GM10266 (cell line): ENCODE measurements at regions not wholly inside any gene's neighbourhood (a gene's known extent, or its start where the extent isn't known, plus 50 kb on each side); places are given as distances from the start of the nearest gene placed in this dataset.

ENCODE experiments used
- DNase-seq: peaks from one replicate; pipeline ENCODE4 v3.0.0; 2012; ENCODE audit errors: extremely low spot score
- TF ChIP-seq, protein P1 (sequence below): IDR thresholded peaks from 2 replicates; pipeline ENCODE4 v1.5.1; 2012; ENCODE audit warnings: mild to moderate bottlenecking, low read depth; ENCODE audit not compliant: control insufficient read depth, insufficient read depth; ENCODE audit errors: missing control alignments

DNA sequence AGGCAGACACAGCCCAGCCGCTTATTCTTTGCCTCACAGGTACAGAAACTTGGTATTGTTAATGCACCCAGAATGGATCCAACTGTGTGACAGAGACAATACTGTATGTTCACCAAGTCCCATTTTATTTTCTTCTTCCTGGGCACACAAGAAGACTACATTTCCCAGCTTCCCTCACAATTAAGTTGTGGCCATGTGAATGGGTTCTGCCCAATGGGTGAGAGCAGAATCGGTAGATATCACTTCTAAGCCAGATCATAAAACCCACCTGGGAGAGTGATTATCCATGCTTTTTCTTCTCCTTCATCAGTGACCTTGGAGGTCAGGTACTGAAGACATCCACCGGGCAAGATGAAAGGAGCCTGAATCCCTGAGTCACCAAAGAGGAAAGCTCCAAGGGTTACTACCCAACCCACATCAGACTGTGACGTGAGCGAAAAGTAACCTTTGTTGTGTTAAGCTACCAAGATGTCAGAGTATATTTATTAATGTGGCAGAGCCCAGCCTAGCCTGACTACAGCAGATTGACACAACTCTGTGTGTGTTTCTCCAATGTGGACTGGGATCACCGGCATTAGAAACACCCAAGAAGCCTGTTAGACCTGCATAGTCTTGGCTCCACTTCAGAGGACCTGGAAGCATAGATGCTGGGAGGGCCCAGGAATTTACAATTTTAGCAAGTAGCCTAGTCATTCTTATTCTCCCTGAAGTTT is 79.1 kb upstream of the GRIK3 start:
- no peak for DNase-seq
- TF ChIP-seq, protein P1, sequence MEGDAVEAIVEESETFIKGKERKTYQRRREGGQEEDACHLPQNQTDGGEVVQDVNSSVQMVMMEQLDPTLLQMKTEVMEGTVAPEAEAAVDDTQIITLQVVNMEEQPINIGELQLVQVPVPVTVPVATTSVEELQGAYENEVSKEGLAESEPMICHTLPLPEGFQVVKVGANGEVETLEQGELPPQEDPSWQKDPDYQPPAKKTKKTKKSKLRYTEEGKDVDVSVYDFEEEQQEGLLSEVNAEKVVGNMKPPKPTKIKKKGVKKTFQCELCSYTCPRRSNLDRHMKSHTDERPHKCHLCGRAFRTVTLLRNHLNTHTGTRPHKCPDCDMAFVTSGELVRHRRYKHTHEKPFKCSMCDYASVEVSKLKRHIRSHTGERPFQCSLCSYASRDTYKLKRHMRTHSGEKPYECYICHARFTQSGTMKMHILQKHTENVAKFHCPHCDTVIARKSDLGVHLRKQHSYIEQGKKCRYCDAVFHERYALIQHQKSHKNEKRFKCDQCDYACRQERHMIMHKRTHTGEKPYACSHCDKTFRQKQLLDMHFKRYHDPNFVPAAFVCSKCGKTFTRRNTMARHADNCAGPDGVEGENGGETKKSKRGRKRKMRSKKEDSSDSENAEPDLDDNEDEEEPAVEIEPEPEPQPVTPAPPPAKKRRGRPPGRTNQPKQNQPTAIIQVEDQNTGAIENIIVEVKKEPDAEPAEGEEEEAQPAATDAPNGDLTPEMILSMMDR, result no peak

DNA sequence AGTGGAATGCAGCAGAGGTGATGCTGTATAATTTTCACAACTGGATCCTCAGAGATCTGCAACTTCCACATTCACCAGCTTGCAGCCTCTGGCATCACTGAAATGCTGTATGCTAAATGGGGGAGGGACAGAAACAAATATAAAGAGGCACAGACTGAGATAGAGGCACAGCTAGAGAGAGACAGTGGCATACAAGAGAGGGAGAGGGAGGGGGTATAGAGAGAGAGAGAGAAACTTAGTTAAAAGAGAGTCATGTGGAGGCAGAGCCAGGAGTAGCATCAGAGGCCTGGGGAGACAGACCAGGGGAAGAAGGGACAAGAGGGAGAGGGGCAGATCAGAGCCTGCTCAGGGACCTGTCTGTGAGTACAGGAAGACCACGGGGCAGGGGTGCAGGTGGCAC is 84.5 kb upstream of the GRIK3 start:
- TF ChIP-seq, protein P1, result no peak
- DNase-seq, result no peak

DNA sequence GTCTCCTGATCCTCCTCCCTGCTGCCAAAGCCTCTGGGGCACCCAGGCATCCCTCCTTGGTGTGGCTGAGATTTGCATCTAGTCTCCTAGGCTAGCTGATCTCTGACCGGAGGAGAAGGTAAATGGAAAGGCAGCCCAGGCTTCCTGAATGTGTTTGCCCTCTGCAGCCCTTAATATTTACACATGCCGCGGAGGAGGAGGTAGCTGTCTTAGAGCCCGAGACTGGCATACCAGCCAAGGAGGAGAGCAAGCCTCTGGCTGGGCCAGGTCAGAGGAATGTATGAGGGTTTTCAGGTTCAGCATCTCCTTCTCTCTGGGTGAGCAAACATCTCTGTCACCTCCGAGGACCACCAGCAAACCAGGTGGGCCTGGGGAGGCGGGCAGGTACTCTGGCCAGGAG is 86.0 kb upstream of the GRIK3 start:
- TF ChIP-seq, protein P1, result no peak
- DNase-seq, result no peak

DNA sequence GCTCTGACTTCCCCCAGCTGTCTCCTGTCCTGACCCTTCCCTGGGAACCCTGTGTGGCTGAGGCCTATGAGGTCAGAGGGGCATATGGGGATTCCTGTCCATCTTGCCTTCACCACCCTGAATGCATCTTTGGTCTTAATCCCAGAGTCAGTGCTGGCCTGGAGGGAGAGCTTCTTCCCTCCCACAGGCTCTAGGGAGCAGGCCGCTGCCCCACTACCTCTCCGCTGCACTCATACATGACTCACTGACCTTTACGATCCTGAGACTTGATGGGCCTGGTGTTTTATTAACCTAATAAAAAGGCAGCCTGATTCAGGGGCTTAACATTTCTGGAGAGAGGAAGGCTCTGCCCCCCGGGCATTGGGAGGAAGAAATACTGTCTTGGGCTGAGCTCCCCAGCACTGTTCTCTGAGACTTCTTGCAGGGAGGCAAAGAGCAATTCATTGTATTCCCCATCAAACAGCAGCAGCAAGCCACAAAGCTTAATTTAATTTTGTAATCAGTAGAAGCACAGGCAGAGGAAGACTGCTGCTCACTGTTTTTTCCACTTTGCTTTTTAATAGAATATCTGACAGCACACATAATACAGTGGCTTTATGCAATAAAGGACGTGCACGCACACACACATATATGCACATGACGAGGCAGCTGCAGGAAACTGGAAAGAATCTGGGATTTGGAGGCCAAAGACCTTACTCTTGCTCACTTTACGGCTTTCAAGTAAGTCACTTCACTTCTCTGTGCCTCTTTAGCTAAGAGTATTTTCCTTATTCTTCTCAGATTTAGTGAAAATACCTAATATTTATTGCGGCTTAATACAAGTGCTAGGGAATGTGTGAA is 89.2 kb upstream of the GRIK3 start:
- no peak for DNase-seq
- TF ChIP-seq, protein P1, result no peak

DNA sequence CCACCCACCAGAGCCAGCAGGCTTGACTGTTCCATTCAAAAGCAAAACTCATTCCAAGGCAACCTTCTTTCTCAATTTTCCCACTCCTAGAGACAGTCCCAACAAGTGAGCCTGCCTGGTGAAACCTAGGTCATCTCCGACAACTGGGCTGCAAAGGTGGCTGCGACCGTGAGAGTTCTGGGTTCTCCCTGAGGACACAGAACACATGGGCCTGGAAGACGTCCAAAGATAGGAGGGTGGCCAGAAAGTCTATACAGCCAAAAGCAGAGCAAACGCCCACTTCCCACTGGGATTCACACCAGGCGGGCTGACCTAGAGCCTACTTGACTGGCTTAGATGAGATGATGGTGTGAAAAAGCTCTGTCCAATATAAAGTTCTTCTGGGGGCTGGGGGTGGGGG is 90.2 kb upstream of the GRIK3 start:
- TF ChIP-seq, protein P1, result no peak
- no peak for DNase-seq

DNA sequence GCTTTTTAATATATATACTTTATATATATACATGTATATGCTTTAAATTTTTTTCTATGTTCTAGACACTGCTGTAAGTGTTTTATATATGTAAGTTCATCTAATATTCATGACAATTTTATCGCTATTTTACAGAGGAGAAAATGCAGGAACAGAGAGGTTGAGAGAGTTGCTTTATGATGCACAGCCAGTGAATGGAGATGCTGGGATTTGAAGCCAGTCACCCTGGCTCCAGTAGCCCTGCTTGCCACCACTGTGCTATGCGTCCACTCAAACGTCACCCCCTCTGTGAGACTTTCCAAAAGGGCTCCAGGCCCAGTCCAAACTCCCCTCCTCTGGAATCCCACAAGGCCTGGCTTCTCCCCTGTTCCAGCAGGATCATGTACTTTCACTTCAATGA is 91.0 kb upstream of the GRIK3 start:
- no peak for DNase-seq
- TF ChIP-seq, protein P1, result no peak

DNA sequence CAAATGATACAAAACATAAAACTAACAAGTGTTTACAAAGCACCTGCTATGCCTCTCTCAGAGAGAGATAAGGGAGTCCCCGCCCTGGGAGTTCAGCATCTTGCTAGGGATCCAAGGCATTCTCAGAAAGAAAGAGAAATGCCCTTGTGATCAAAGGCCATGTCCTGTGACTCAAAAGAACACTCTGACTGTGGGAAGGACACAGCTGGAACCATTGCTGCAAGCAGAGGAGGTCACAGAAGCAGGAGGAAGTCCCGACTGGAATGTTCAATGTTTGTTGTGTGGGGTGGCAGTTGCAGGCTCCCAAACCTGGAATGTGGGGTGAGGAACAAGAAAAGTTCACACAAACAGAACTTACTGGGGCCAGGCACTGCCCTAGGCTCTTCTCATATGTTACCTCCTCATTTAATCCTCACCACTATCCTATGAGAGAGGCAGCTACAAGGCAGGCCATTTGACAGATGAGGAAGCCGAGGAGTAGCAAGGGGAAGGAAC is 93.0 kb upstream of the GRIK3 start:
- no peak for DNase-seq
- TF ChIP-seq, protein P1, result no peak
